Lower leg skin (tissue), 3 donors: ENCODE measurements at regions not wholly inside any gene's neighbourhood (a gene's known extent, or its start where the extent isn't known, plus 50 kb on each side); places are given as distances from the start of the nearest gene placed in this dataset.

ENCODE experiments used
- CTCF ChIP-seq, 3 donors: fragments of 450-650 bp; IDR thresholded peaks; one replicate each; pipeline ENCODE4 v1.5.1; 2016; ENCODE audit warnings: antibody characterized with exemption in 3 of 3, mild to moderate bottlenecking in 3 of 3, moderate library complexity in 2 of 3
- POLR2A ChIP-seq, 2 donors: fragments of 450-650 bp; IDR thresholded peaks; one replicate each; pipeline ENCODE4 v1.6.1; 2016 to 2017; ENCODE audit warnings: antibody characterized with exemption in 2 of 2, mild to moderate bottlenecking in 1 of 2, moderate library complexity in 1 of 2

GRCh38 chr2:7983912-7984311 lies 697.9 kb upstream of the ID2 start:
- TF ChIP-seq CTCF (IDR thresholded peaks at IDR 0.05) (no peak), POLR2A (IDR thresholded peaks at IDR 0.05) (no peak)
